Body of pancreas (tissue), 4 donors: ENCODE measurements at regions not wholly inside any gene's neighbourhood (a gene's known extent, or its start where the extent isn't known, plus 50 kb on each side); places are given as distances from the start of the nearest gene placed in this dataset.
"Not testable (repeated sequence)": the region's sequence is repeated elsewhere in the genome, so short reads cannot be mapped to it uniquely, and the experiment has no call there.

ENCODE experiments used
- ATAC-seq: fragments of 150-250 bp; one replicate; pipeline ENCODE4 v1.9.1; 2016
- DNase-seq, 4 donors: peaks; one replicate each; pipeline ENCODE4 v3.0.0-alpha.2; 2019
- H3K27ac ChIP-seq, 4 donors: fragments of 200-600 bp; sonication (generic); 1 replicate in 3 of 4; 2 replicates in 1 of 4; pipeline versions ENCODE4 v1.5.1 to v1.6.1; 2016 to 2019; ENCODE audit warnings: mild to moderate bottlenecking in 1 of 4, mixed read lengths in 1 of 4, moderate library complexity in 1 of 4
- H3K27me3 ChIP-seq, 2 donors: fragments of 200-600 bp; sonication (generic); one replicate each; pipeline ENCODE4 v1.6.0; 2016; ENCODE audit warnings: mild to moderate bottlenecking in 1 of 2
- H3K36me3 ChIP-seq, 2 donors: fragments of 200-600 bp; sonication (generic); replicated peaks in 1 of 2; 2 replicates each; pipeline ENCODE4 v1.5.1; 2016; ENCODE audit warnings: low read depth in 2 of 2; ENCODE audit not compliant: insufficient read depth in 1 of 2
- H3K4me1 ChIP-seq: fragments of 200-600 bp; sonication (generic); one replicate; pipeline ENCODE4 v1.6.0; 2016
- H3K4me3 ChIP-seq, 2 donors: fragments of 200-600 bp; sonication (generic); 1 replicate in 1 of 2; 2 replicates in 1 of 2; pipeline ENCODE4 v1.5.1; 2016 to 2019
- H3K9me3 ChIP-seq, 3 donors: fragments of 200-600 bp; sonication (generic); 1 replicate in 2 of 3; 2 replicates in 1 of 3; pipeline ENCODE4 v1.5.1; 2016
- CTCF ChIP-seq, 7 experiments: fragments of 450-650 bp in 4 of 7; fragments of 200-600 bp in 3 of 7; sonication (generic) in 3 of 7; IDR thresholded peaks; one replicate each; pipeline ENCODE4 v1.5.1; 2016 to 2019; ENCODE audit warnings: antibody characterized with exemption in 7 of 7
- POLR2A ChIP-seq, 3 donors: fragments of 450-650 bp; IDR thresholded peaks; one replicate each; pipeline ENCODE4 v1.6.1; 2016; ENCODE audit warnings: antibody characterized with exemption in 3 of 3, mild to moderate bottlenecking in 2 of 3
- WGBS, 2 donors: methylation state at CpG; one replicate each; pipeline ENCODE4 v1.1.5; 2017; 5-methylcytosine and 5-hydroxymethylcytosine counted together
- intact Hi-C: fragments of 100-400 bp; cut with DNase I; formaldehyde crosslinking; loops from one replicate; pipeline ENCODE4 v1.15.1; 2023

GRCh38 chr14:49033131-49033530, 553.0 kb downstream of the RPS29 start:
- WGBS, 2 donors, result 64 to 78% methylated on average over 8 of the region's 8 CpGs
- no peak for TF ChIP-seq CTCF (IDR thresholded peaks at IDR 0.05)
- TF ChIP-seq POLR2A (IDR thresholded peaks at IDR 0.05), result no peak
- Histone ChIP-seq H3K27me3 (no peaks in the 10 kb centered on the region), H3K9me3 (no peaks in the 10 kb centered on the region), H3K27ac (no peak overlapping the region), H3K36me3 (no peaks in the 10 kb centered on the region), H3K4me3 (no peak overlapping the region), H3K4me1 (no peaks in the 10 kb centered on the region)
- intact Hi-C loops, result no loop called here
- DNase-seq, result no peak
- no peak for ATAC-seq

- DNase-seq, H3K9me3 ChIP-seq, ATAC-seq, H3K27ac ChIP-seq, H3K36me3 ChIP-seq, intact Hi-C loops, H3K4me3 ChIP-seq, H3K4me1 ChIP-seq, H3K27me3 ChIP-seq: not testable (repeated sequence)
- WGBS, 2 donors, result 51 to 59% methylated on average over 6 of the region's 6 CpGs
These were observed 554.5 kb downstream of the RPS29 start for GRCh38 chr14:49031710-49032109.

DNA sequence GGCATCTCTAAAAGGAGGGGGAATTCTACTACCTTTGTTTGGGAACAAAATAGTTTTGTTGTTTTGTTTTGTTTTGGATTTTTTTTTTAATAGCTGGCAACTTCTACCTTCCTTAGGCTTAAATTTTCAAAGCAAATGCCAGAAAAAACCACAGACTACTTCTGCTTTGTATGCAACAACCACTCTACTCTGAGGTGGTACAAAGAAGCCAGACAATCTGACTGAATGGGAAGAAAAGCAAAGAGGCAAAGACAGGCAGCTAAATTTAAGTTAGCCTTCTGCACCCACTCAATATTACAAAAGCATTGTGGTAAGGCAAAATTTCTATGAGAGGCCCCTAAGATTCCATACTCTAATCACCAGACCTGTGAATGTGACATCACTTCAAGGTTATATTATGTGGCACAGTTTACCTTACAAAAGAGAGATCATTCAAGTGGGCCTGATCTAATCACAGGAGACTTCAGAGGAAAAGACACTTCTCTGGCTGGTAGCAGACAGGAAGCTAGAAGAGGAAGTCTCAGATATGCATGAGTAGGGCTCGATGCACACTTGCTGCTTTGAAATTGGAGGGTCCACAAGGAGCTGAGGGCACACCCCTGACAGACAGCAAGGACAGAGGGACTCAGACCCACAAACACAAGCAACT, 566.6 kb downstream of the RPS29 start:
- H3K9me3 ChIP-seq, result no peaks in the 10 kb centered on the region
- H3K4me1 ChIP-seq, result no peaks in the 10 kb centered on the region
- 33 to 67% methylated on average over 1 of the region's 1 CpG for WGBS, 2 donors
- H3K27ac ChIP-seq, result no peak overlapping the region
- ATAC-seq, result no peak
- no peaks in the 10 kb centered on the region for H3K36me3 ChIP-seq
- TF ChIP-seq POLR2A (IDR thresholded peaks at IDR 0.05), result no peak
- TF ChIP-seq CTCF (IDR thresholded peaks at IDR 0.05), result no peak
- no peak for DNase-seq
- H3K4me3 ChIP-seq, result no peak overlapping the region
- H3K27me3 ChIP-seq, result no peaks in the 10 kb centered on the region
- intact Hi-C loops, result no loop called here

DNA sequence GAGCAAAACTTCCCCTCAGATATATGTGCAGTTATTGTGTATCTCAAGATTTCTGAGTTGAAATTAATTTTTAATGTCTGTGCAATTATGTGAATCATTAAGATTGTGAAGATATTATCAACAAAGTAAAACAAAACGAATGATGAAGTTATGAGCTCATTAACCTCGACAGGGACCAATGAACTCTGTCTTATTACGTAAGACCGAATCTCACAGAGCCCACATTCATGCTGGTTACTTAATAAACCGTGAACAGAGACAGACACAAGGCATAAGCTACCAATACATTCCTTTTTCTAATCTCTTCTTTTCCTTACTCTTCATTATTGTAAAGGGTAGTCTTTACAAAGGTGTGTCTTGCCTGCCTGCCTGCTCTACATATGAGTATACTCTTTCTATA, 568.7 kb downstream of the RPS29 start:
- H3K4me3 ChIP-seq, result no peak overlapping the region
- no peak overlapping the region for H3K27ac ChIP-seq
- intact Hi-C loops, result no loop called here
- DNase-seq (no peak), ATAC-seq (no peak)
- no peaks in the 10 kb centered on the region for H3K36me3 ChIP-seq
- 18 to 24% methylated on average over 5 of the region's 5 CpGs for WGBS, 2 donors
- H3K27me3 ChIP-seq, result no peaks in the 10 kb centered on the region
- H3K9me3 ChIP-seq, result no peaks in the 10 kb centered on the region
- H3K4me1 ChIP-seq, result no peaks in the 10 kb centered on the region
- TF ChIP-seq CTCF (IDR thresholded peaks at IDR 0.05) (no peak), POLR2A (IDR thresholded peaks at IDR 0.05) (no peak)

- TF ChIP-seq POLR2A (IDR thresholded peaks at IDR 0.05), result no peak
- no peak for TF ChIP-seq CTCF (IDR thresholded peaks at IDR 0.05)
- DNase-seq, result no peak
- no peaks in the 10 kb centered on the region for H3K4me1 ChIP-seq
- H3K4me3 ChIP-seq, result no peak overlapping the region
- H3K27me3 ChIP-seq, result no peaks in the 10 kb centered on the region
- intact Hi-C loops, result no loop called here
- no peaks in the 10 kb centered on the region for H3K36me3 ChIP-seq
- no peak for ATAC-seq
- WGBS, 2 donors, result 51 to 64% methylated on average over 2 of the region's 2 CpGs
- H3K9me3 ChIP-seq, result no peaks in the 10 kb centered on the region
- no peak overlapping the region for H3K27ac ChIP-seq
These were observed 569.8 kb downstream of the RPS29 start for GRCh38 chr14:49016381-49016780.
